Eye (tissue), 1 donor: ENCODE measurements at regions not wholly inside any gene's neighbourhood (a gene's known extent, or its start where the extent isn't known, plus 50 kb on each side); places are given as distances from the start of the nearest gene placed in this dataset.

Experiments used
- DNase-seq: peaks from one replicate; pipeline ENCODE4 v3.0.0-alpha.2; 2015

- no peak for DNase-seq
These were observed 410.5 kb downstream of the BMP2 start for GRCh38 chr20:7178004-7178403.

DNA sequence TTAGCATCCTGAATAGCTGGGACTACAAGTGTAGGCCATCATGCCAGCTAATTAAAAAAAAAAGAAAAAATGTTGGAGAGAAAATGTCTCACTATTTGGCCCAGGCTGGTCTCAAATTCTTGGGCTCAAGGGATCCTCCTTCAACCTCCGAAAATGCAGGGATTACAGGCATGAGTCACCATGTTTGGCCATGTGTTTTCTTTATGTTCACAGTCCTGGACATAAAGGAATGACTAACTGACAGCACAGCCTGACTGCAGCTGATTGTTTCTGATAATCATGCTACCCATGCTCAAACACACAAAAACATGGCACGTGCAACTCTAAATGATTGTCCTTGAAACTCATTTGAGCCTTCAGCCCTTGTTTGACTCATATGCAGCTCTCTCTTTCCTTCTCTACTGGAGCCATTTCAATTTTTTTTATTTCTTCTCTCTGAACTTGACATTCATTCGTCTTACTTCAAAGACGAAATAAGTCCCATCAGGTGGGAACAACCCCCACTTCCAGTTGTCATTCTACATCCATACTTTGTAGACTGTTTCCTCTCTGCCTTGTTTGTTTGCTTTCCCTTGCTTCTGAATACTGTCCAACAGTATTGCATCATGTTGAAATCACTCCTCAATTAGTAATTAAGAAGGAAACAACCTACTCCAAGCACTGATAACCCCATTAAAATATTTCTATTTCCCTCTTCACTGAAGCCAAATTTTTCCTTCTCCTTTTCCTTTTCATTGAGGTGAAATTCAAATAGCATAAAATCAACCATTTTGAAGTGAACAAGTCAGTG is 413.0 kb downstream of the BMP2 start:
- no peak for DNase-seq

GRCh38 chr20:7189231-7189630 is 421.7 kb downstream of the BMP2 start:
- peak; percentile 60 for DNase-seq

GRCh38 chr20:7193681-7194080 is 426.2 kb downstream of the BMP2 start:
- DNase-seq: no peak

- no peak for DNase-seq
These were observed 428.2 kb downstream of the BMP2 start for GRCh38 chr20:7195704-7196103.

DNA sequence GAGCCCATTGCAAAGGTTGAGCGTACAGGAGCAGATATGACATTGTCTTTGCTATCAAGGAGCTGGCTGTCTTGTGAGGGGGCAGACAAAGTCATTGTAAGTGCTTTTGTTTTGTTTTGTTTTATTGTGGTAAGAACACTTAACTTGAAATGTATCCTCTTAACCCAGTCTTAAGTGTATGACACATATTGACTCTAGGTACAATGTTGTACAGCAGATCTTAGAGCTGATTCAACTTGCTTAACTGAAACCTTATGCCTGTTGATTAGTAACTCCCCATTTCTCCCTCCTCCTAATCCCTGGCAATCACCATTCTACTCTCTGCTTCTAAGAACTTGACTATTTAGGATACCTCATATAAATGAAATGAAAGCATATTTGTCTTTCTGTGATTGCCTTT is 429.0 kb downstream of the BMP2 start:
- no peak for DNase-seq

GRCh38 chr20:7199861-7200260 is 432.4 kb downstream of the BMP2 start:
- DNase-seq: peak; percentile 54

DNA sequence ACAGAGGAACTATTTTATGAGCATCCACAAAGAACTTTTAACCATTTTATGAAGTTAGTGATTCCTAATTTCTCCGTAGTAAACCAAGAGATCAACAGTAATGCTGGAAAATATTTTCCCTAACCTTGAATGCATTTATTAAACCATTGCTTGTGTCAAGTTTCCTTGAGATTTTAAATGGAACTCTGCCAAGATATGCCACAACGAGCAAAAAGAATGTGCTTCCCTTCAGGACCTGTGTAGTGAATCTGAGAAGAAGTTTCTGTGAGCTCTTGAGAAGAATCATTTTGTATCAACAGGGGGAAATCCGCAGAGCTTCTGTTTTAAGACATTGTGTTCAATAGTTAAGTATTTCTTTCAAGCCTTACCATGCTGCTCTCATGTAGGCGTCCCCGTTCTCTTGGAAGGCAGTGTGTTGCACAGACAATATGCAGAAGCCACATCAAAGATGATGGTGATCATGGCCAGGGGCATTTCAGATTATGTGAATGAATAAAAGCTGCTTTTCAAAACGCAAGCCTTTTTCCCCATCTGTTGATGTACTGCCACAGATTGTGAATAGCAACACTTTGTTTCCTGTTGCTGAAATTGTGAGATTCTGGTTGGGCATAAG is 439.8 kb downstream of the BMP2 start:
- no peak for DNase-seq

- no peak for DNase-seq
These were observed 443.4 kb downstream of the BMP2 start for GRCh38 chr20:7210910-7211309.

DNA sequence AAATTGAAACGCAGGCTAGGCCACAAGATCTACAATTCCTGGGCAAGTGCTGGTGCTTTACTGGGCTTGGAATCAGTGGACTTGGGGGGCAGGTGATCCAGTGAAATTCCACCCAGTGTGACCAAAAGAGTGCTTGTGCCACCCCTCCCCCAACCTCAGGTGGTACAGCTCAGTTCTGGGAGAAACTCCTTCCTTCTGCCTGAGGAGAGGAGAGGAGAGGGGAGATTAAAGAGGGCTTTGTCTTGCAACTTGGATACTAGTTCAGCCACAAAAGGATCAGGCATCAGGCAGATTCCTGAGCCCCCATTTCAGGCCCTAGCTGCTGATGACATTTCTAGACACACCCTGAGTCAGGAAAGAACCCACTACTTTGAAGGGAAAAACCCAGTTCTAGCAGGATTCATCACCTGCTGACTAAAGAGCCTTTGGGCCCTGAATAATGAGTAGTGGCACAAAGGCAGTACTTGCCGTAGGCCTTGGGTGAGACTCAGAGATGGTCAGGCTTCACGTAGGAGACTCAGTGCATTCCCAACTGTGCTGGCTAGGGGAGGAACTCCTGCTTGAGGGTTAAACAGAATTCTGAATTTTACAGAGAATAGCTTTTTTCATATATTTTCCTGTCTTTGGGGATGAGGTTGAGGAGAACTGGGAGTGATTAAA is 446.7 kb downstream of the BMP2 start:
- DNase-seq: no peak

GRCh38 chr20:7217606-7218005 is 450.1 kb downstream of the BMP2 start:
- no peak for DNase-seq

DNA sequence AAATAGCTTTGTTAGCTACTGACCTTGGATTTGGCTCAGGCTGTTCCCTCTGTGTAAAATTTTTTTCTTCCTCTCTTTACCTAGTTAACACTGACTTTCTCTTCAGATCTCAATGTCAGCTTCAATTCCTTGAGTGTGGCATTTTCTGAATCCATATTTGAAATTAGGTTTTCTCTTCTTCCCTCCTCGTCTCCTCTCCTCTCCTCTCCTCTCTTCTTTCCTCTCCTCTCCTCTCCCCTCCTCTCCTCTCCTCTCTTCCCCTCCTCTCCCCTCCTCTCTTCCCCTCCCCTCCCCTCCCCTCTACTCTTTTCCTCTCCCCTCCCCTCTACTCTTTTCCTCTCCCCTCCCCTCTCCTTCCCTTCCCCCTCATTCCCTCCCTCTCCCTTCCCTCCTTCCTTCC is 453.3 kb downstream of the BMP2 start:
- no peak for DNase-seq

DNA sequence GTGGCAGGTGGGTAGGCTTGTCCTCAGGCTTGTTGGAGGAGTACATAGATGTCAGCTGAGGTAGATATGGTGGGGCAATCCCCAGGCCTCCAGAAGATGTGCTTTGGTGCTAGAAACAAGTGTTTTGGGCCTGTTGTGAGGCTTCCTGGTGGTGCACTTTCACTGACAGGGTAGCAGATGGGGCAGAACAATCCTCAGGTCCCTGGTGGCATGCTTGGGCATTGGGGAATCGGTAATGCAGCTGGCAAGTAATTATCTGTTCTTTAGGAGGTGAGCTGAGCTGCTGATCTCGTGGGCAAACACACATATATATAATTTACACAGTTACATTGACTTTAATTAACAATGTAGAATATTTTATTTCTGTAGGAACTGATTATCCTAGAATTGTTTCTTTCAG is 458.7 kb downstream of the BMP2 start:
- peak; percentile 23 for DNase-seq

DNA sequence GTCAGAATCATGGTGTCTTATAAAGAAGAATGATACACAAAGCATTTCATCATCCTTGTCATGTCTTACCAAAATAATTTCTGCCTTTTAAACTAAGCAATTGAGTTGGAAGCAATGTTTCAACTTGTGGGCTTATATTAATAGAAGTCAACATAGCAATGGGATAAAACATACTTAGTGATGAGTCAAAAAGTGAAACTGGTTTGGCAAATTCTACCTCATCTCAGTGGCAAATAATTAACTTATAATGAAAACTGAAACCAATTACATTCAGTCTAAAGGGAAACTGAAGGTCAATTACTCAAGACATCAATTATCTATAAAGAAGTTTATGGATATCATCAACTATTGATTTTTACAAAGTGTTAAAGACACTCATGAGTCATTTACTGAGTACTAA is 463.8 kb downstream of the BMP2 start:
- no peak for DNase-seq

GRCh38 chr20:7232796-7233195 is 465.3 kb downstream of the BMP2 start:
- no peak for DNase-seq

- no peak for DNase-seq
These were observed 469.8 kb downstream of the BMP2 start for GRCh38 chr20:7237251-7237650.

- no peak for DNase-seq
These were observed 473.0 kb downstream of the BMP2 start for GRCh38 chr20:7240490-7240889.

GRCh38 chr20:7248281-7249201 is 481.1 kb downstream of the BMP2 start:
- DNase-seq: peak; percentile 64

DNA sequence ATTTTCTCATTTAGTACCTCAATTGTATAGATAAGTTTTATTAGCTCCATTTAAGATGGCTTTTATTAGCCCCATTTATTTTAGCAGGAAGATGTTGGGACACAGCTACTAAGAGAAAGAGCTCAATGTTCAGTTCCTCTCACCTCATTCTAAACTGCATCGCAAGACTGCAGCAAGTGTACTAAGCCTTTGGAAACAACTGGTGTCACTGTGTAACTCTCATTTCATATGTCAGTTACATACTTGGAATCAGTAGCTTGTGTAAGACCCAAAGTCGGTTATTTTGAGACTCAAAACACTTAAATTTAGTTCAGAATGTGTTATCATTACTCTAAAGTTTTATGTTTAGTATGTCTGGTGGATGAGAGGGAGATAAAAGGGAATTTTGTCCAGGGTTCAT is 482.9 kb downstream of the BMP2 start:
- no peak for DNase-seq

DNA sequence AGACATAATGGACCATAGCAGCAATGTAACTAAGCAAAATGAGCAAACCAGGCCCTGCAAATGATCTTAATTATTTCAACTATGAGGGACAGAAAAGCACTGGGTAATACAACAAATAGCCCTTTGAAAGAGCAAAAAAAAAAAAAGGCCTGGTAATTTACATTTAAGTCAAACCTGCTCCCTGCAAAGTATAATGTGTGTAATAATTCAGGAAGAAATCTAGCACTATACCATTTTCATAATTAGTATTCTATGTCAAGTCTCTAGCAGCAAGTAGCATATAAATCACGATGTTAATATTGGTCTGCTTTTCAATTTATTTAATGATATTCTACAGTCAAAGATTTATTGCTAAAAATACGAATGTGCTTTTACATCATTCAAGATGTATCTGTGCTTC is 489.6 kb downstream of the BMP2 start:
- DNase-seq: no peak

DNA sequence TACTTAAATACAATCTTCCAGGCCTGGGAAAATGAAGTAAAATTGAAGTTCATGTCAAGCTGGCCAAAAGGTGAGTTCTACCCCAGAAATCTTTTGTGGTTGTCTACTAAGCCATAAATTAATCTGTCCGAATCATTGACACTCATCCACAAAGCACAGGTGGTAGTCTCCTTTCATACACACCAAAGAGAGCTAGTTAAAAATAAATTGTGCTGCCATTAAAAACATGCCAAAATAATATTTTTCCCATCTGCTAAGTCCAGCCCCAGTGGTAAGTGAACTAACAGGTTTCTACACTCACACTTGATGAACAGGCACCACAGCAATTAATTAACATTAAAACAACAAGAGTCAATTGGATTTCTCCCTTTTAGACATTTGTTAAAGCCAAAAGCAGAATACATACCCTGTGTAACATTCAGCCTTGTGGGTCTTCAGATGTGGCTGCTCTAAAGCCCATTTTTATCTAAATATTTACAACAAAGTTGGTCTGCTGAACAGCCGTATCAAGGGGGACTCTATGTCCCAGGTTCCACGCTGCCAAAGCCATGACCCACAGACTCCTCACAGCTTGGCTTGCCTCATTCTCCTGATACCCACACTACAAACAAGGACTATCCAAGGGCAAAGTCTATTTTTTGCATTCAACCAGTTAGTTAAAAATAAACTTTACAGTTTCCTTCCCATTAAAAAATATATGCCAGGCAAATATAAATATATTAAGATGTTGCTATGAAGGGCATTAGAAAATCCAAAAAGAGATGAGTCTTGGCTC is 490.4 kb downstream of the BMP2 start:
- DNase-seq: no peak

DNA sequence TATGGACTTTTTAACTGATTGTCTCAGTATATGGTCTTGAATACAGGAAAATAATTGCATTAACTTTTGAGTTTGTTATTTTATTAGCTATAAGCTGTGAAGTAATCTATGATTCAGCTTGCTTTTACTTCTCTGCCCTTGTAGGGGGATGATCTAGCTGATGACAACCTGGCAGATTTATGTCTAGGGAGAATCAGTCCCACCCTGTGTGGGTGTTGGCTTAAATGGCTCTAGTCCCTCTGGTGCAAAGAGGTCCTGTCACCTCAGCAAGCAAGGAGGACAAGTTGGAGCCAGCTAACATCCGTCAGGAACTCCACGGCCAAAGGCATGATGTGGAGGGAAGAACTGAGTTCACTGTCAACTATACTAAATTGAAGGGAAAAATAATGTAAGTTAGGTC is 495.3 kb downstream of the BMP2 start:
- DNase-seq: no peak
